NCI-H2196 treated with DMSO at 0.1 percent for 48 hours (cell line): ENCODE measurements at regions not wholly inside any gene's neighbourhood (a gene's known extent, or its start where the extent isn't known, plus 50 kb on each side); places are given as distances from the start of the nearest gene placed in this dataset.
"Not testable (repeated sequence)": the region's sequence is repeated elsewhere in the genome, so short reads cannot be mapped to it uniquely, and the experiment has no call there.

Source experiments
- DNase-seq: peaks from one replicate; lab custom pipeline; 2025; ENCODE audit not compliant: unreplicated experiment; lab: John Stamatoyannopoulos, UW

DNA sequence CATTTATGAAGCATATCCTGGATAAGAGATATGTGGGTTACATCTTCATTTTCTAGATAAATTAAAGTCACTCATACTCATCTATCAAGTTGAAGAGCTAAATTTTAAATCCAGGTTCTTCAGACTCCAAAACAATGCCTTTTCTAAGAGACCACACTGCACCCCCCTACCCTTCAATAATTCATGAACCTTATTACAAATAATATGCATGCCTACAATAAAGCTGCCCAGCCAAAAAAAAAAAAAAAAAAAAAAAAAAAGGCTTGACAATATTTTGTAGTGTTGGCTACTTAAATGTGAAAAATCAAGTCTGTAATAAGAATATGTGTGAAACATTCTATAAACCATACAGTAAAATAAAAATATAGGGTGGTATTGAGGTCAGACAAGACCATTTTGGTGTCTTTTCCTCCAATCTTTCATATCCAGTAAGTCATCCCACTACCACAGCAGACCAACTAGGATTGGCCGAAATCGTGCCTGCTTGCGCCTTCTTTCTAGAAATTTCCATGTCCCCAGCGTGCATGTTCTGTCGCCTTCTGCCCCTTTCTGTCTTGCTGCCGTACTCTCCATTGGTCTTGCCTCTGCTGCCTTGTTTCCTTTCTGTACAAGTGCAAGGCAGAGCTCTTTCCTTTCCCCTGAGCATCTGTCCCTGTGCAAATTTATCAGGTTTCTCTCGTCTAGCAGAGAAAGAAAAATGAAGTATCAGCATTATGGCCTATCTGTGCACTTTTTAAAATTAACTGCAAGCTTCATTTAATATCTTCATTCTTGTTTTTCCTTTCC is 92.6 kb upstream of the NDUFV2 start:
- DNase-seq, result no peak

GRCh38 chr18:9011431-9011830 is 91.1 kb upstream of the NDUFV2 start:
- no peak for DNase-seq

- DNase-seq, result no peak
Observed at GRCh38 chr18:9013926-9014373, 88.5 kb upstream of the NDUFV2 start.

- DNase-seq, result no peak
Observed at GRCh38 chr18:9015689-9016088, 86.8 kb upstream of the NDUFV2 start.

DNA sequence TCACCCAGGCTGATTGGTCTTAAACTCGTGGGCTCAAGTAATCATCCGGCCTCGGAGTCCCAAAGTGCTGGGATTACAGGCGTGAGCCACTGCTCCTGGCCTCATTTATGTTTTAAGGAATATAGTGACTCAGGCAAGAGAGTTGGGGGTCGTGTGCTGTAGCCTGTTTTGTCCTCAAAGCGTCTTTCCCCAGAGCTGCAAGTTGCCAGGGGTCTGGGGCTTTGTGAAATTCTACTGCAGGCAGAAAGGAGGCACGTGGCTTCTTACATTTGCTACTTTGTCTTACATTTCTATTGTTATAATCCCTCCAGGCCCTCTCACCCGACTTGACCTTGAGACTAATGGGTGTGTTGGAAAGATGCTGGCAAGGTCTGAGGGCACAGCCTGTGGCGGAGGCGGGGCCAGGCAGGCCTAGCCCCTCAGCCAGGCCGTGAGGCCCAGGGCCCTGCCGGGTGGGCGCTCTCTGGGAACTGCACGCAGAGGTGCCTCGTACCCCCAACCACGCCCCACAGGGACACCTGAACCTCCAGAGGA is 85.8 kb upstream of the NDUFV2 start:
- no peak for DNase-seq

DNA sequence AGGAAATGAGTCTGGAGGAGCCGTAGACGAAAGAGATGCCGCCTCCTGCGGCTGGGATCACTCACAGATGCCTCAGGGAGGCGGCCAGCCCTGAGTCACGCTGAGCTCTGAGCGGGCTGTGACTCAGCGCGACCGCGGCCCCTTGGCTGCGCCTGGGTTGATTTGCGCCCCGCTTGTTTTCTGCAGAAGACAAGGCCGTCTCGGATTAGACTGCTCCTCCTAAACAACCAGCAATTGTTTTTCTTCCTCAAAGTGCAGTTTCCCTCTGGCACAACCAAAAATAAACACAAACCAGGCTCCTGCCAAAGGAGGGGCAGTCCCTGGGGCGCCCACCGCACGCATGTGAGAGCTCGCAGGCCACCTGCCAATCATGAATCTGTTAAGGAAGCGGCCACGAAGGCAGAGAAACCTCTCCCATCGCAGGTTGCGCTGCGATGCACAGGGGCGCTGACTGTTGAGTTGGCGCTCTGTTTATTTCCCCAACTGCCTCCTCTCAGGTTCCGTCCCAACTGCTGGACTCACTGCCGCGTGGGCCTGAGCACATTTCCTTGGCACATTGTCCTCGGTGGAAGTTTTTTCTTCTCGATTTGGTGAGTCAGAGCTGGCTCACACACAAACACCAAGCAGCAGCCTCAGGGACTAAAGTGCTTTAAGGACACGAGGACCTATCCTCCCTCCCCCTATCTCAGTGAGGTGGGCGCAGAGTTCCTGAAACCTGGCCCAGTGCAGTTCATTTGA is 85.2 kb upstream of the NDUFV2 start:
- DNase-seq, result no peak

- DNase-seq, result no peak
Observed at GRCh38 chr18:9017905-9018227, 84.6 kb upstream of the NDUFV2 start.

DNA sequence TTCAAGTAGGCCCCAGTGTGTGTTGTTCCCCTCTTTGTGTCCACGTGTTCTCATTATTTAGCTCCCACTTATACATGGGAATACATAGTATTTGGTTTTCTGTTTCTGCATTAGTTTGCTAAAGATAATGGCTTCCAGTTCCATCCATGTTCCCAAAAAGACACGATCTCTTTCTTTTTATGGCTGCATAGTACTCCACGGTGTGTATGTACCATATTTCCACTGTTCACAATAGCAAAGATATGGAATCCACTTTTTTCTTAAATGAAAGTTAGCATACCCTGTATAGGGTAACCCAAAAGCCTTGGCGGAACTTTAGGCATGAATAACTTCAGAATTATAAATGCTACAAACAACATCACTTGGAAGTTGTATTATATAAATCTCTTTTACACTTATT is 83.4 kb upstream of the NDUFV2 start:
- DNase-seq, result no peak

DNA sequence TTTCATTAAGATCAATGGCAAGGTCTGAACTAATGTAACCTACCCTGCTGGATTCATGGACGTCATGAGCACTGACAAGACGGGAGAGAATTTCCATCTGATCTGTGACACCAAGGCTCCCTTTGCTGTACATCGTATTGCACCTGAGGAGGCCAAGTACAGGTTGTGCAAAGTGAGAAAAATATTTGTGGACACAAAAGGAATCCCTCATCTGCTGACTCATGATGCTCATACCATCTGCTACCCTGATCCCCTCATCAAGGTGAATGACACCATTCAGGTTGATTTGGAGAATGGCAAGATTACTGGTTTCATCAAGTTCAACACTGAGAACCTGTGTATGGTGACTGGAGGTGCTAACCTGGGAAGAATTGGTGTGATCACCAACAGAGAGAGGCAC is 82.3 kb upstream of the NDUFV2 start:
- no peak for DNase-seq

- no peak for DNase-seq
Observed at GRCh38 chr18:9021458-9021857, 81.0 kb upstream of the NDUFV2 start.

- no peak for DNase-seq
Observed at GRCh38 chr18:9022397-9023155, 79.9 kb upstream of the NDUFV2 start.

GRCh38 chr18:9024031-9024646 is 78.4 kb upstream of the NDUFV2 start:
- DNase-seq, result not testable (repeated sequence)

GRCh38 chr18:9025091-9025838 is 77.2 kb upstream of the NDUFV2 start:
- no peak for DNase-seq

DNA sequence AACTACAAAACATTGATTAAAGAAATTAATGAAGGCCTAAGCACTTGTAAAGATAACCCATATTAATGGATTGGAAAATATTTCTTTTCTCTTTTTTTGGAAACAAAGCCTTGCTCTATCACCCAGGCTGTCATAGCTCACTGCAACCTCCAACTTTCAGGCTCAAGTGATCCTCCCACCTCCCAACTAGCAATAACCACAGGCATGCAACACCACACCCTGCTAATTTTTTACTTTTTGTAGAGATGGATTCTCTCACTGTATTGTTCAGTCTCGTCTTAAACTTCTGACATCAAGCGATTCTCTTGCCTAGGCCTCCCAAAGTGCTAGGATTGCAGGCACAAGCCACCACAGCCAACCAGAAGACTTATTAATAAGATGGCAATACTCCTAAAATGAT is 73.4 kb upstream of the NDUFV2 start:
- no peak for DNase-seq

DNA sequence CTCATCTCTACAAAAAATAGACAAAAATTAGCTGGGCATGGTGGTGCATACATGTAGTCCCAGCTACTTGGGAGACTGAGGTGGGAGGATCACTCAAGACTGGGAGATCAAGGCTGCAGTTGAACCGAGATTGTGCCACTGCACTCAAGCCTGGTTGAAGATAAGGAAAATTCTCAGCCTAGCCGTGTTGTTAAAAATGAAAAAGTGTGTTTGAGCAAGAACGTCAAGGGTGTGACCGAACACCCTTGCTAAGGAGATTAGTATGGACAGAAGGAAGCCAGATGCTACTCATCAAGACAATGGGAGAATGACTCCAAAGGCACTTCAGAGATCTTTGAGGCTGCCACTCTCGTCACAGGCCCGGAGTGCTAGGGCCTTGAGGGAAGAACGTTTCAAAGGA is 70.0 kb upstream of the NDUFV2 start:
- DNase-seq, result no peak

DNA sequence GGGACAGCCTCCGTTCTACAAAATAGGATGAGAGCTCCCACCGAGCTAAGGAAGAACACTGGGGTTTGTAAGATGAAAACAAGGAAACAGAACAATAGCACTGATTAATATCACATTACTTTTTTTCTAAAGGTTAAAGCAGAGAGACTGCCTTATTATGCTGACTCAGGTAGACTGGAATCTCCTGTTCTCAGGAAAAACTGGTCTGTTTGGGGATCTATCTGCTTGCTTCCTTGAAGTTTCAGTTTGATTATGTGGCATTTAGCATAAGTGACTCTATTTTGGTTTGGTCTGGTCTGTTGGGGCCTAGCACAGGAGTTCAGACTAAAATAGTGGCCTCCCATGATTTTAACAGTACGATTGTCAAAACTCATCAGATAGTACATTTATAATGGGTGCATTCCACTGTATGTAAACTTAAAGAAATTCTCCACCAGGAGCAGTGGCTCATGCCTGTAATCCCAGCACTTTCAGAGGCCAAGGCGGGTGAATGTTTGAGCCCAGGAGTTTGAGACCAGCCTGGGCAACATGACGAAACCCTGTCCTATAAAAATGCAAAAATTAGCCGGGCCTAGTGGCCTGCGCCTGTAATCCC is 64.1 kb upstream of the NDUFV2 start:
- DNase-seq, result no peak

DNA sequence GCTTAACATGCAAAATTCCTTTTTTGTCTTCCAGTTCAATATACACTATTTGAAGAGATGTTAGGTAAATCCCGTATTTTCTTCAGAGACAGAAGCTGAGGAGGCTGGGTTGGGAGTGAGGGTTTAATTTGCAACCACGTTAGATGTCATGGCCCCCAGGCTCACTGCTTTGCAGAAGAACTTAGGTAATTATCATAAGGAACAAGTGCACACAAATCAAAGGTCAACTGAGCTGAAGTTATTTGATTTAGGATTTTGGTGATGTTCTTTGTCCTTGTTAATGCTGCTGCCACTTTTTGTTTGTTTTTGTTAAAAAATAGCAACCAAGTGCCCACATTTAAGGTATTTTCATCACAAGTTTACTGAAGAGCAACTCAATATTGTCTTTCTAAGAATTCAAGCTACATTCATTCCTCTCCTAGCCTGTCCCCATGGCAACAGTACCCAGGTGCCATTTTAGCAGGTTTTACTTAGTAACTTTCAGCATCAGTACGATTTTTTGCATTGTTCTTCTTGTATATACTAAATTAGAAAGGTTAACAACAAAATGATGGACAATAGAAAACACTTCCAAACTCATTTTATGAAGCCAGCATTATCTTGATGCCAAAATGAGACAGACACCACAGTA is 62.9 kb upstream of the NDUFV2 start:
- no peak for DNase-seq

DNA sequence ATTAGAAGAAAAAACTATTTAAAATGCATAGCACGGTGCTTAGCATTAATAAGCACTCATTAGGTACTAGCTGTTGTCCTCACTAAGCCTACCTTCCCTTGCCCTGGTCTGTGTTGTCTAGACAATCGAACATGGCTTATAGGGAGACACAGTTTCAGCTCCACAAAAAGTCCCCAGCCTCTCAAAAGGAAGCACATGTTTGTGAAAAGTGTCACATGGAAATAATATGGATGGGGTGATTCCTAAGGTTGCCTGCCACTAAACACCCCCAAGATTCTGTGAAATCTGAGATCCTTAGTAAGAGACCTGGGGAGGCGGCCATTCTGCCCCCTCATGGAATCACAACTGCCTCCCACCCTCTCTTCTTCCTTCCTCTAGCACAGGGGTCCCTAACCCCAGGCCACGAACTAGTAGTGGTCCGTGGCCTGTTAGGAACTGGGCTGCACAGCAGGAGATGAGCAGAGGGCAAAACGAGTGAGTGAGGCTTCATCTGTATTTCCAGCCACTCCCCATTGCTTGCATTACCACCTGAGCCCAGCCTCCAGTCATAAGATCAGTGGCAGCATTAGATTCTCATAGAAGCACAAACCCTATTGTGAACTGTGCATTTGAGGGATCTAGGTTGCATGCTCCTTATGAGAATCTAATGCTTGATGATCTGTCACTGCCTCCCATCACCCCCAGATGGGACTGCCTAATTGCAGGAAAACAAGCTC is 59.6 kb upstream of the NDUFV2 start:
- no peak for DNase-seq

DNA sequence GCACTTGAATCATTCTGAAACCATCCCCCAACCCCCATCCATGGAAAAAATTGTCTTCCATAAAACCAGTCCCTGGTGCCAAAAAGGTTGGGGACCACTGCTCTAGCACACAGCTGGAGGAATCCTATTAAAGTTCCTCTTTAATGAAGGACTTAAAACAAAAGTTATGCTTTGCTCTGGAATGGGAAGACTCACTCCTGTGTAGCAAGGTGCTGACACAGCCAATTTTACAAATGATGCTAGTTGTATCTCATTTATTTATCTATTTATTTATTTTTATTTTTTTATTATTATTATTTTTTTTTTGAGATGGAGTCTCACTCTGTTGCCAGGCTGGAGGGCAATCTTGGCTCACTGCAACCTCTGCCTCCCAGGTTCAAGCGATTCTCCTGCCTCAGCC is 58.9 kb upstream of the NDUFV2 start:
- no peak for DNase-seq
